ENCODE measurements at regions not wholly inside any gene's neighbourhood (a gene's known extent, or its start where the extent isn't known, plus 50 kb on each side); places are given as distances from the start of the nearest gene placed in this dataset.

- DNase-seq (ENCODE audit: extremely low read depth in 1 of 4, low spot score in 3 of 4) (no peak), FAIRE-seq (no peak), ATAC-seq (no peak)
- H3K27me3 ChIP-seq (ENCODE audit: control insufficient read depth in 2 of 2, insufficient read depth in 2 of 2, low read length in 2 of 2): no peaks in the 10 kb centered on the region
- H3K4me2 ChIP-seq (ENCODE audit: insufficient read depth, low read length): no peak overlapping the region
- in situ Hi-C loops (cut with MboI): no loop called here
- no peak overlapping the region for H3K27ac ChIP-seq (ENCODE audit: extremely low read depth, low read depth, low read length)
- no peaks in the 10 kb centered on the region for H3K9me3 ChIP-seq (replicated peaks; ENCODE audit: control insufficient read depth, insufficient read depth, low read depth, low read length)
- no peaks in the 10 kb centered on the region for H3K9me1 ChIP-seq (ENCODE audit: control insufficient read depth, insufficient read depth, low read length)
- no TSS peak for BruUV-seq (replicated peaks)
- TF ChIP-seq CHD7 (IDR thresholded peaks at IDR 0.05; ENCODE audit: low read depth, low read length) (no peak), SIN3B (IDR thresholded peaks at IDR 0.05; ENCODE audit: low read depth) (no peak), STAG1 (CRISPR knock-in tag; IDR thresholded peaks at IDR 0.05; ENCODE audit: borderline replicate concordance) (no peak), CHD1 (IDR thresholded peaks at IDR 0.05; ENCODE audit: low read length) (no peak), GTF3C2 (IDR thresholded peaks at IDR 0.05; ENCODE audit: borderline replicate concordance, extremely low read depth, insufficient read length) (no peak), ZNF165 (CRISPR knock-in tag; IDR thresholded peaks at IDR 0.05; ENCODE audit: borderline replicate concordance) (no peak), SP1 (CRISPR knock-in tag; IDR thresholded peaks at IDR 0.05) (no peak)
- H3K4me3 ChIP-seq: no peak overlapping the region
- no peaks in the 10 kb centered on the region for H3K36me3 ChIP-seq (ENCODE audit: control insufficient read depth, insufficient read depth, low read length)
- H3K4me1 ChIP-seq (replicated peaks in 1 of 2; ENCODE audit: control insufficient read depth in 2 of 2, insufficient read depth in 2 of 2, low read length in 2 of 2): no peaks in the 10 kb centered on the region
- intact Hi-C loops (cut with micrococcal nuclease): no loop called here
- H3K9ac ChIP-seq (ENCODE audit: insufficient read depth in 1 of 2, low read depth in 2 of 2, low read length in 2 of 2): no peak overlapping the region
- no peaks in the 10 kb centered on the region for H4K20me1 ChIP-seq (replicated peaks; ENCODE audit: control insufficient read depth, insufficient read depth, low read length)
- no peaks in the 10 kb centered on the region for H3K79me2 ChIP-seq (ENCODE audit: control insufficient read depth, insufficient read depth, low read length)
- ChIA-PET POLR2A (no interaction called here), CTCF (ENCODE audit: low intra/inter-chr PET ratio) (no interaction called here)
- H2AFZ ChIP-seq (ENCODE audit: low read depth, low read length): no peak overlapping the region
These were observed 442.1 kb upstream of the MEX3C start for GRCh38 chr18:51639541-51639940.

Measured in K562 (cell line).